ENCODE measurements at regions not wholly inside any gene's neighbourhood (a gene's known extent, or its start where the extent isn't known, plus 50 kb on each side); places are given as distances from the start of the nearest gene placed in this dataset.
"Not testable (repeated sequence)": the region's sequence is repeated elsewhere in the genome, so short reads cannot be mapped to it uniquely, and the experiment has no call there.

GRCh38 chr18:60123031-60123430 lies 223.2 kb downstream of the PMAIP1 start:
- no peak for DNase-seq

- no peak for DNase-seq
These were observed 222.5 kb downstream of the PMAIP1 start for GRCh38 chr18:60122339-60122738.

- DNase-seq, result no peak
These were observed 220.5 kb downstream of the PMAIP1 start for GRCh38 chr18:60120231-60120750.

- DNase-seq, result no peak
These were observed 217.5 kb downstream of the PMAIP1 start for GRCh38 chr18:60117321-60117720.

GRCh38 chr18:60113396-60113795 lies 213.6 kb downstream of the PMAIP1 start:
- no peak for DNase-seq

DNA sequence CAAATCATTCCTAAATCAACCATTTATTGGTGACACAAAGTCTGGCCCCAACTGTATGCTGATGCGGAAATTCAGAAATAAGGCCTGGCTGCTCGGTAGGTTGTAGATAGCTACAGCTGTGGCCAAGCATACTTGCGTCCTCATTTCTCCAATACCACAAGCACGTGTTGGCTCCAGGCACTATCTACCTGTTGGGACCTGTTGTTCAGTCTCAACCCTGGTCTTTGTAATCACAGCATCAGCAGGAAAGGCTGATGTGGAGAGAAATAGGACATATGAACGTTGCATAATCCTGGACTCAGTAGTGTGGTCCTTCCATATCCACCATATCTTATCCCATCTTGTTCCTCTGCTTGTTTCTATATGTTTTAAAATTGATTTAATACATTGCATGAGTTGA lies 212.6 kb downstream of the PMAIP1 start:
- no peak for DNase-seq

- no peak for DNase-seq
These were observed 211.7 kb downstream of the PMAIP1 start for GRCh38 chr18:60111525-60111924.

DNA sequence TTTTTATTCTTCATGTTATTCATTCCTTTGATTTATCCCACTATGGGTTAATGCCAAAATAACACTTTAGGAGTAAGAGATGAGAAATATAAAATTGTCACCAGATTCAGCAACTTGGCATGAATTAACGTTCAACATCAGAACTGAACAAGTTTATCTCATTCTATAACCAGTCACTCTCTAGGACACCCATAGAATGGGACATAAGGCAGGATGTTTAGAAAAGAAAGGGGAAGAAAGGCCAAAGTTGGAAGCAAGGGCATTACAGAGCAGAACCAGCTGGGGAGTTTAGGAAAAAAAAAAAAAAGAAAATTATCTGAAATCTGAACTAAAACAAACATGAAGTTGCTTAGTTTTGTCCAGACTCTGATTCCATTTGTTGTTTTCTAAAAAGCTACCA lies 211.0 kb downstream of the PMAIP1 start:
- DNase-seq, result no peak

- DNase-seq, result no peak
These were observed 201.0 kb downstream of the PMAIP1 start for GRCh38 chr18:60100778-60101177.

DNA sequence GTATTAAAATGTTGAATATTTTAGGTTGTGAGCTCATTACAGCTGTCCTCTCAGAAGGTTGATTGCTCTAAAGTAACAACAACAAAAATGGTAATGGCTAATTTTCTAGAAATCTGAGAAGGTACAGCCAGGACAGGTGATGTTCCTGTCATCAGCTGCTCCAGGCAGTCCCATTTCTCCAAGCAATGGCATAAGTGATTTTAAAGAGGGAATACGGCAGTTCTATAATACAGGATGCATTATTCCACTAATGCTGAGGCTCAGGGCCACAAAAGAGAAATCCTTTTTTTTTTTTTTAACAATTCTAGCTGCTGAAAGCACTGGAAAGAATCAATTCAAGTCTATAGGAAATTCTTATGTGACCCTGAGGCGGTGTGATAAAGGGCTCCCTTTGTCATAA lies 199.9 kb downstream of the PMAIP1 start:
- no peak for DNase-seq

DNA sequence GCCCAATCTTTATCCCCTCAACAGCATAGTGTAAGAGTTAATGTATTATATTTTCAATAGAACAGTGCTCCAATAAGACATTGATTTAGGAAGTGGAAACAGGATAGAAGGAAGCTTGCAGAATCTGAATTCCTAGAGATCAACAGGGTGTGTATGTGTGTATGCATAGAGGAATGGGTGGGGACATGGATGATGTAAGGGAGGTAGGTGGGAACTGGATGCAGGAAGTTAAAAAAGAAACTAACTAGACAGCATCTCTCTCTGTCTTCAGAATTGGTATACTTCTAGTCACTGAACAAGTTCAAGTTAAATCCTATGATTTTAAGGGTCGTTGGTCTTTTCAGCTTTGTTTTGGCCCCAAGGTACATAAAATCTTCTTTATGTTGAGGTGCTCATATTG lies 196.6 kb downstream of the PMAIP1 start:
- DNase-seq, result no peak

- no peak for DNase-seq
These were observed 192.3 kb downstream of the PMAIP1 start for GRCh38 chr18:60092073-60092472.

DNA sequence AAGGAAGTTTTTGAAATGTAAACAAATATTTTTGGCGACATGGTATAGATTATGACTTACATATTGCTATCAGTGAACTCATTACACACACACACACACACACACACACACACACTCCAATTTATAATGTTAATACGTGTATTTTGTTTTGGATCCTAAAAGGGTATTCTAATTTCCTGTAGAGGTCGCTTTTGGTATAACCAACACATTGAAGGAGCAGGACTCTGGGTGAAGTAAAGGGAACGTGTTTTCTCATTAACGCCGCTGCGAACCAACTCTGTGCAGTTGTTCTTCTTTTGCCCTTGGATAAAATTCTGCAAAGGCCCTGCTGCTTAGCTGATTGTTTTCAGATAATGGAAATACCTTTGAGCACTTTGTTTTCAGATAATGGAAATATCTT lies 190.4 kb downstream of the PMAIP1 start:
- no peak for DNase-seq

DNA sequence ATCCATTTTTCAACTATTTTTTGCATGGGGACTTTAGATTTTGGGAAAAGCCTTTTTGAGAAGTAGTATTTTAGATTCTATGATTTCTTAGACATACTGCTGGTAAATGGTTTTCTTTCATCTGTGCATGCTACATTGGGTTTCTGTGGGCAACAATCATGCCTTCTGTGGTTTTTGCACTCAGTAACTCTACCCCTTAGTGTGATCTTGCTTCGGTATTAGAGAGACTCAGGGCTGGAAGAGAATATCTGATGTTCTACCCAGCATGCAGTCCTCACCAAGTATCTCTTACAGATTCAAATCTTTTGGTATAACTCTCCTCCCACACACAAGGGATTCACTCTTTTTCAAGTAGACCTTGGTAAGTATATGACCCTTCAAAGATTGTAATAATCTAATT lies 183.0 kb downstream of the PMAIP1 start:
- no peak for DNase-seq

DNA sequence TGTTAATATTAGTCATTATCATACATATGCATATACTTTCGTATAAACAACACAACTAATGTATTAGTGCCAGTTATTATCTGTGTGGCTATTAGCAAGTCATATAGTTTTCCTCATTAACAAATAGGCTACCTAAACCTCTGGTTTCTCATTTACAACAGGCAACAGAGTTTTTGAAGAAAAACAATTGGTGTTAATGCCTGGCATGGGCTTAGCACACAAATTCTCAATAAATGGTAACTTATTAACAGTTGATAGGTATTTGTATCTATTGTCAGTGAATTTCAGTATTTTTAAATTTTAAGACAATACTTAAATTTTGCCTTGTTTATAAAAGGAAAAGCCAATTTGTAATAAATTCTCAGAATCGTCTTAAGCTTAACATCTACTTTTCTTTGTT lies 182.5 kb downstream of the PMAIP1 start:
- no peak for DNase-seq

DNA sequence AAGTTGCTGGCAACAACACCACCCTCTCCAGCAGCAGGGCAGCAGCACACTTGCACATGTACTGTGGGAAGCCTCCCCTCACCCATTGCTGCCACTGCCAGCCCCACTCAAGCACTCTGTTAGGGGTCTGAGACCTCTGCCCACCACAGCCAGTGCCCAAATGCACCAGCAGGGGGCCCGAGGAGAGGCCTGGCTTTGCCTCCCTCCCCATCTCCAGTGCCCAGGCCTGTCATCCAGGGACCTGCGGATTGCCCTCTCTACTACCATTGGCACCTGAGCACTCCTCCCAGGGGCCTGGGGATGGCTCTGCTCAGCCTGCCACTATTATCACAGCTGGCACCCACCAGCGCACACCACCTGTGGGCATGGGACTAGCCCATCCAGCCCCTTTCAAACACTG lies 175.7 kb downstream of the PMAIP1 start:
- no peak for DNase-seq

DNA sequence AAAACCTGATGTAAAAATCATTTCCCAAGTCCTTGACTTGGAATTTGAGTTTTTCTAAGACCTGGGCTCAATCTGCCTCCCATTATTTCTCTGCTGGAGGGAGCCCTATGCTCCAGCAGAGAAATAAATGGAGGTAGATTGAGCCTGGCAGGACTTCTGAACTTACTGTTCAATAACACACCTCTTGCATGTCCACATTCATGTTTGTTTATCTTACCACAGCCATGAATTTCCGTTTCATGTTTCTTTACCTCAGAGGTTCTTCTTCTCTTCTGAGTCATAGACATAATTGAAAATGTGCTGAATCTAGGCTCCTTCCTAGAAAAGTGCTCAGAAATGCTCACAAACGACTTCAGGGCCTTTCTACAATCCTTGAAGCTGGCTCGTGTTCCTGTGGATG lies 170.8 kb downstream of the PMAIP1 start:
- no peak for DNase-seq

- DNase-seq, result no peak
These were observed 169.3 kb downstream of the PMAIP1 start for GRCh38 chr18:60069145-60069544.

- no peak for DNase-seq
These were observed 167.8 kb downstream of the PMAIP1 start for GRCh38 chr18:60067426-60068210.

DNA sequence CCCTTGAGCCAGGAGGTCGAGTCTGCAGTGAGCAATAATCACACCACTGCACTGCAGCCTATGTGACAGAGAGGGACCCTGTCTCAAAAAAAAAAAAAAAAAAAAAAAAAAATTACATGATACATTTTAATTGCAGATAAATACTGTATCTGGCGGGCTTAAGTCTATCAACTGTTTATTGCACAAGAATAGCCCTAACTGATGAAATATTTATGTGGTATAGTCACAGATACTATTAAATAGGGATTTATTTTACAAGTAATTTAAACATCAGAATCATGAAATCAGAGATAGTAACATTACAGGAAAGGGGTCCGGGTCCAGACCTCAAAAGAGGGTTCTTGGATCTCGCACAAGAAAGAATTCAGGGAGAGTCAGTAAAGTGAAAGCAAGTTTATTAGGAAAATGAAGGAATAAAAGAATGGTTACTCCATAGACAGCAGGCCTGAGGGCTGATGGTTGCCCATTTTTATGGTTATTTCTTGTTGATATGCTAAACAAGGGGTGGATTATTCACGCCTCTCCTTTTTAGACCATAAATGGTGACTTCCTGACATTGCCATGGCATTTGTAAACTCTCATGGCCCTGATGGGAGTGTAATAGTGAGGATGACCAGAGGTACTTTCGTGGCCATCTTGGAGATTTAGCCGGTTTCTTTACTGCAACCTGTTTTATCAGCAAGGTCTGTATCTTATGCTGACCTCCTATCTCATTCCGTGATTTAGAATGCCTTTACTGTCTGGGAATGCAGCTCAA lies 166.6 kb downstream of the PMAIP1 start:
- no peak for DNase-seq

GRCh38 chr18:60064271-60064670 lies 164.5 kb downstream of the PMAIP1 start:
- DNase-seq, result no peak

DNA sequence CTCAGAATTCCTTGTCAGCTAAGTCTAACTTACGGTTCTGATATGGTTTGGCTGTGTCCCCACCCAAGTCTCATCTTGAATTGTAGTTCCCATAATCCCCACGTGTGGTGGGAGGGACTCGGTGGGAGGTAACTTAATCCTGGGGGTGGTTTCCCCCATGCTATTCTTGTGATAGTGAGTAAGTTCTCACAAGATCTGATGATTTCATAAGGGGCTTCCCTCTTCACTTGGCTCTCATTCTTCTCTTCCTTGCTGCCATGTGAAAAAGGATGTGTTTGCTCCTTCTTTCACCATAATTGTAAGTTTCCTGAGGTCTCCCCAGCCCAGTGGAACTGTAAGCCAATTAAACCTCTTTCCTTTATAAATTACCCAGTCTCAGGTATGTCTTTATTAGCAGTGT lies 163.0 kb downstream of the PMAIP1 start:
- not testable (repeated sequence) for DNase-seq

GRCh38 chr18:60062396-60062795 lies 162.6 kb downstream of the PMAIP1 start:
- no peak for DNase-seq

DNA sequence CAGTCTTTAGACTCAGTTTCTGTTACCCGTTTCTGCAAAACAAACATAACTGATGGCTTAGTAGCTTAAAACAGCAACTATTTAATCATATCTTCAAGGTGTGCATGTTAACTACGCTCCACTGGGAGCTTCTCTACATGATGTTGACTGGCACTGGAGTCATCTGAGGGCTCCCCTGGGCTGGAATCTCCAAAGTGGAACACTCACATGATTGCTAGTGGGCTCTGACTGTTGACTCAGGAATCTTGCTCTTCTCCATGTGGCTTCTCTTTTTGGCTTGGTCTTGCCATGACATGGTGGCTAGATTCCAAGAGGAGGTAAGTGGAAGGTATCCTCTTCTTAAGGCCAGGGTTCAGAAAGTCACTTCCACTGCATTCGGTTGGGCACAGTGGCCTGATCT lies 160.8 kb downstream of the PMAIP1 start:
- no peak for DNase-seq
